Stomach (tissue), 4 donors: ENCODE measurements at regions not wholly inside any gene's neighbourhood (a gene's known extent, or its start where the extent isn't known, plus 50 kb on each side); places are given as distances from the start of the nearest gene placed in this dataset.

Experiments used
- CTCF ChIP-seq, 7 experiments: fragments of 450-650 bp in 4 of 7; fragments of 200-600 bp in 3 of 7; sonication (generic) in 3 of 7; IDR thresholded peaks; one replicate each; pipeline ENCODE4 v1.5.1; 2016 to 2019; ENCODE audit warnings: antibody characterized with exemption in 7 of 7, control low read depth in 2 of 7, mild to moderate bottlenecking in 1 of 7
- EP300 ChIP-seq: sonication (generic); formaldehyde crosslinking; IDR thresholded peaks from one replicate; pipeline ENCODE4 v1.6.1; 2017; ENCODE audit warnings: antibody characterized with exemption
- POLR2A ChIP-seq, 4 donors: fragments of 450-650 bp; IDR thresholded peaks; one replicate each; pipeline ENCODE4 v1.6.1; 2016; ENCODE audit warnings: antibody characterized with exemption in 4 of 4, control low read depth in 2 of 4, mild to moderate bottlenecking in 1 of 4, moderate library complexity in 1 of 4
- POLR2AphosphoS5 ChIP-seq, 3 donors: sonication (generic); formaldehyde crosslinking; IDR thresholded peaks; one replicate each; pipeline ENCODE4 v1.6.1; 2016; ENCODE audit warnings: antibody characterized with exemption in 3 of 3

DNA sequence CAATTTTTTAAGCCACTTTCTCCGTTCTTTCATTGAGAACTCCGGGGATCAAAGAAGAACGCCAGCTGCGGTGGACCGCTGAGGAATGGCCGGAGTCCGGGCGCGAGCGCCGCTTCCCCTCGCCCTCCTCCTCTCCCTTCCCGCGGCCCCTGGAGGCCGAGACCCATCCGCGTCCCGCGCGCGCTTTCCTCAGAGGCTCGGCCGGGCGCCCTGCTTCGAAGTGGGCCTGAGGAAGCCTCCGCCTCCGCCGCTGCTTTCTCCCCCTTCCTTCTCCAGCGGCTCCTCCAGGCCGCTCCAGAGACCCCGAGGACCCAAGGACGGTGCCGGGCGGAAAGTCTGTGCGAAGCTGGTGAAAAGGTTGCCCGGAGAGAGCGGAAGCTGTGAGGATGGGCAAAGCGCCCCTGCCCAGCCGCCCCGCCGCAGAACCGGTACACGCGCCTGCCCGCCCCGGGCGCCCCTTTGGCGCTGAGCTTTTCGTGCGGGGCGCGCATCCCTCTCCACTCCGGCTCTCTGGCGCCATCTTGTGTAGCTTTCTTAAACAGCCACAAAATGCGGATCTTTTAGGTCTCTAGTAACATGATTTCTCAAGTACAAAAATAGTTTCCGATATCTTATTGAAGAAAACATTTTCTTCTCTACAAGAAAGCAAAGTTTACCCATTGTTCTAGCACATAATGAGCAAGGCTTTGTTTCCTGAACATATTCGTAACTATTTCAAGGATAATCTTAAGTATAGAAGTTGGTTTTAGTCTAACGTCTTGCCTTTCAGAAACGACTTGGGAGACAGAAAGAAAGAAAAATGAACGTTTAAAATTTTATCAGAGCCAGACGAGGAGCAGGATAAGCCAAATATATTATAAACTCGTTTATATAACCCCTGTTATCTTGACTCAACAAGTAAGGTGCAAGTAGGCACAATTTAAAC, 59.2 kb upstream of the FAM174B start:
- TF ChIP-seq EP300 (no peak), POLR2A (IDR thresholded peaks at IDR 0.05) (no peak), CTCF (IDR thresholded peaks at IDR 0.05) (peak in 5 of 7 experiments; percentile 68 to 83 (median 75)), POLR2AphosphoS5 (IDR thresholded peaks at IDR 0.05) (peak in 1 of 3 donors; percentile 45)
